OCI-LY7 (cell line): ENCODE measurements at regions not wholly inside any gene's neighbourhood (a gene's known extent, or its start where the extent isn't known, plus 50 kb on each side); places are given as distances from the start of the nearest gene placed in this dataset.

Experiments
- BruUV-seq: library from RNA; stranded (reverse); fragments of 400-500 nt; replicated peaks from 2 replicates; lab custom pipeline; 2021; lab: Mats Ljungman, UMichigan
- CTCF ChIA-PET: fragments of 300-600 bp; sonication (Branson Sonifier 250); formaldehyde crosslinking; loops from one replicate; lab custom pipeline; 2022; ENCODE audit warnings: antibody characterized with exemption; ENCODE audit not compliant: unreplicated experiment; lab: Charles Lee
- POLR2A ChIA-PET: fragments of 300-600 bp; sonication (Branson Sonifier 250); formaldehyde crosslinking; loops from one replicate; lab custom pipeline; 2022; ENCODE audit warnings: antibody characterized with exemption; lab: Charles Lee
- DNase-seq: peaks from one replicate; pipeline ENCODE4 v3.0.0-alpha.2; 2015; ENCODE audit warnings: low spot score
- H2AFZ ChIP-seq: fragments of 200-600 bp; sonication (generic), shearing (Covaris generic); 2 replicates; pipeline ENCODE4 v1.6.1; 2014; ENCODE audit warnings: mild to moderate bottlenecking, antibody characterized with exemption, low read length, moderate library complexity
- H3K27ac ChIP-seq: fragments of 200-600 bp; sonication (generic); 2 replicates; pipeline ENCODE4 v1.5.1; 2014; ENCODE audit warnings: mixed run types, low read depth, mild to moderate bottlenecking, moderate library complexity, low read length, inconsistent platforms; ENCODE audit not compliant: poor library complexity, severe bottlenecking
- H3K36me3 ChIP-seq: fragments of 200-600 bp; sonication (generic); 2 replicates; pipeline ENCODE4 v1.6.1; 2014; ENCODE audit warnings: mild to moderate bottlenecking, antibody characterized with exemption, low read length, moderate library complexity, mixed read lengths; ENCODE audit not compliant: insufficient read depth
- H3K4me1 ChIP-seq: fragments of 200-600 bp; sonication (generic); 2 replicates; pipeline ENCODE4 v1.5.1; 2014; ENCODE audit warnings: mild to moderate bottlenecking, low read length; ENCODE audit not compliant: insufficient read depth, poor library complexity, severe bottlenecking
- H3K4me2 ChIP-seq: fragments of 200-600 bp; sonication (generic); 2 replicates; pipeline ENCODE4 v1.6.1; 2014; ENCODE audit warnings: mild to moderate bottlenecking, low read length
- H3K4me3 ChIP-seq: fragments of 200-600 bp; sonication (generic); 2 replicates; pipeline ENCODE4 v1.5.1; 2014; ENCODE audit warnings: mild to moderate bottlenecking, low read depth, low read length; ENCODE audit not compliant: poor library complexity, severe bottlenecking
- H3K79me2 ChIP-seq: fragments of 200-600 bp; sonication (generic); 2 replicates; pipeline ENCODE4 v1.6.1; 2016; ENCODE audit warnings: low read depth, mild to moderate bottlenecking, low read length, moderate library complexity, mixed read lengths; ENCODE audit not compliant: insufficient read depth
- H3K9me2 ChIP-seq: fragments of 200-600 bp; sonication (generic); 2 replicates; pipeline ENCODE4 v1.6.1; 2016; ENCODE audit warnings: mild to moderate bottlenecking, low read length, mixed read lengths; ENCODE audit not compliant: insufficient read depth
- H3K9me3 ChIP-seq: fragments of 200-600 bp; sonication (generic); 2 replicates; pipeline ENCODE4 v1.6.1; 2014; ENCODE audit warnings: mild to moderate bottlenecking, mixed run types, low read length, mixed read lengths
- H4K20me1 ChIP-seq: fragments of 200-600 bp; sonication (generic); 2 replicates; pipeline ENCODE4 v1.6.1; 2014; ENCODE audit warnings: mild to moderate bottlenecking, antibody characterized with exemption, low read length, moderate library complexity, mixed read lengths; ENCODE audit not compliant: insufficient read depth
- EZH2phosphoT487 ChIP-seq: fragments of 200-600 bp; sonication (generic); IDR thresholded peaks from 2 replicates; pipeline ENCODE4 v1.6.1; 2018; ENCODE audit warnings: low read depth, borderline replicate concordance, mild to moderate bottlenecking, mixed run types, antibody characterized with exemption, low read length, moderate library complexity, mixed read lengths
- intact Hi-C: fragments of 100-400 bp; cut with micrococcal nuclease; formaldehyde crosslinking; loops from one replicate; pipeline ENCODE4 v1.10.0; 2022; ENCODE audit not compliant: unreplicated experiment
- TF ChIP-seq, protein P1 (sequence below): fragments of 200-600 bp; sonication (generic); conservative IDR thresholded peaks from 2 replicates; pipeline ENCODE4 v1.5.1; 2014; ENCODE audit warnings: mild to moderate bottlenecking, antibody characterized with exemption, low read length, moderate library complexity, mixed read lengths

DNA sequence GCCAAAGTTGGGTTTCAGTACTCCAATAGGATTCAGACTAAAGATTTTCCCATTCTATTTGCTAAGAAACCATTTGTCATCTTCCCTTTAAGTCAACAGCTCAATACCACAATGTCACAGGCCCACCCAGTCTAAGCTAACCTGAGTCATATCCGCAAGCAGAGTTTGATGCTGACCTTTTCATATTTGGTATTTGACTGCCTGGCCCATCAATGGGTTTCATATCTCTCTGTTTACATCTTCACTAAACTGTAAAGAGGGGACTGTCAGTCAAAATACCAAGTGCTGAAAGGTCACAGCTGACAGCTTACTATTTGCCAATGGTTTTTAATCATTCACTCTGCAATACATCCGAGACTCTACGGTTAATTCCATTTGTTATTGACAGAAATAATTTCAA lies 707.5 kb upstream of the ACTRT1 start:
- no peak overlapping the region for H3K27ac ChIP-seq
- H3K9me3 ChIP-seq, result no peaks in the 10 kb centered on the region
- H3K4me2 ChIP-seq, result no peak overlapping the region
- no peak overlapping the region for H3K4me3 ChIP-seq
- intact Hi-C loops, result no loop called here
- no peak for DNase-seq
- no TSS peak for BruUV-seq
- no peaks in the 10 kb centered on the region for H4K20me1 ChIP-seq
- no peaks in the 10 kb centered on the region for H3K4me1 ChIP-seq
- ChIA-PET POLR2A (no interaction called here), CTCF (no interaction called here)
- no peak for TF ChIP-seq EZH2phosphoT487
- TF ChIP-seq, protein P1, sequence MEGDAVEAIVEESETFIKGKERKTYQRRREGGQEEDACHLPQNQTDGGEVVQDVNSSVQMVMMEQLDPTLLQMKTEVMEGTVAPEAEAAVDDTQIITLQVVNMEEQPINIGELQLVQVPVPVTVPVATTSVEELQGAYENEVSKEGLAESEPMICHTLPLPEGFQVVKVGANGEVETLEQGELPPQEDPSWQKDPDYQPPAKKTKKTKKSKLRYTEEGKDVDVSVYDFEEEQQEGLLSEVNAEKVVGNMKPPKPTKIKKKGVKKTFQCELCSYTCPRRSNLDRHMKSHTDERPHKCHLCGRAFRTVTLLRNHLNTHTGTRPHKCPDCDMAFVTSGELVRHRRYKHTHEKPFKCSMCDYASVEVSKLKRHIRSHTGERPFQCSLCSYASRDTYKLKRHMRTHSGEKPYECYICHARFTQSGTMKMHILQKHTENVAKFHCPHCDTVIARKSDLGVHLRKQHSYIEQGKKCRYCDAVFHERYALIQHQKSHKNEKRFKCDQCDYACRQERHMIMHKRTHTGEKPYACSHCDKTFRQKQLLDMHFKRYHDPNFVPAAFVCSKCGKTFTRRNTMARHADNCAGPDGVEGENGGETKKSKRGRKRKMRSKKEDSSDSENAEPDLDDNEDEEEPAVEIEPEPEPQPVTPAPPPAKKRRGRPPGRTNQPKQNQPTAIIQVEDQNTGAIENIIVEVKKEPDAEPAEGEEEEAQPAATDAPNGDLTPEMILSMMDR, result no peak
- no peaks in the 10 kb centered on the region for H3K9me2 ChIP-seq
- no peak overlapping the region for H2AFZ ChIP-seq
- H3K79me2 ChIP-seq, result no peaks in the 10 kb centered on the region
- no peaks in the 10 kb centered on the region for H3K36me3 ChIP-seq

DNA sequence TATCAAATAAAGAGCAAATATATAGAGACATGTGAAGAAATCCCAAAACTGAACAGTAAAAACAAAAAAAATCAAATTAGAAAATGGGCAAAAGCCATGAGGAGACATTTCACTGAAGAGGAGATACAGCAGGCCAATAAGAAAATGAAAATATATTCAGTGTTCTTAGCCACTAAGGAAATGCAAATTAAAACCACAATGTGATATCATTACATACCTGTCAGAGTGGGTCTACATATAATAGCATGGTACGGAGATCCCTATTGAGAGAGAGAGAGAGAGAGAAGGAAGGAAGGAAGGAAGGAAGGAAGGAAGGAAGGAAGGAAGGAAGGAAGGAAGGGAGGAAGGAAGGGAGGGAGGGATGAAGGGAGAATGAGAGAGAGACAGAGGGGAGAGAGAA lies 707.0 kb upstream of the ACTRT1 start:
- no peak overlapping the region for H3K27ac ChIP-seq
- H3K36me3 ChIP-seq, result no peaks in the 10 kb centered on the region
- ChIA-PET CTCF (no interaction called here), POLR2A (no interaction called here)
- no TSS peak for BruUV-seq
- no peaks in the 10 kb centered on the region for H3K9me3 ChIP-seq
- H4K20me1 ChIP-seq, result no peaks in the 10 kb centered on the region
- TF ChIP-seq EZH2phosphoT487, result no peak
- TF ChIP-seq, protein P1, result no peak
- H3K4me3 ChIP-seq, result no peak overlapping the region
- DNase-seq, result no peak
- intact Hi-C loops, result no loop called here
- H3K4me1 ChIP-seq, result no peaks in the 10 kb centered on the region
- no peaks in the 10 kb centered on the region for H3K9me2 ChIP-seq
- no peaks in the 10 kb centered on the region for H3K79me2 ChIP-seq
- H3K4me2 ChIP-seq, result no peak overlapping the region
- H2AFZ ChIP-seq, result no peak overlapping the region

- POLR2A ChIA-PET, result interaction anchor here (0.9 kb wide), 1 partner anchor 29 kb away, joined by 9 read pairs; no protein-coding TSS in a partner anchor
- Histone ChIP-seq H3K36me3 (no peaks in the 10 kb centered on the region), H2AFZ (no peak overlapping the region), H3K4me2 (no peak overlapping the region), H4K20me1 (no peaks in the 10 kb centered on the region), H3K27ac (no peak overlapping the region), H3K4me1 (no peaks in the 10 kb centered on the region), H3K4me3 (no peak overlapping the region), H3K9me3 (no peaks in the 10 kb centered on the region), H3K9me2 (no peaks in the 10 kb centered on the region), H3K79me2 (no peaks in the 10 kb centered on the region)
- intact Hi-C loops, result no loop called here
- TF ChIP-seq, protein P1, result no peak
- TF ChIP-seq EZH2phosphoT487, result no peak
- DNase-seq, result no peak
- no TSS peak for BruUV-seq
- CTCF ChIA-PET, result no interaction called here
Observed at GRCh38 chrX:128754130-128754529, 701.9 kb upstream of the ACTRT1 start.
